HL-60 (cell line): ENCODE measurements at regions not wholly inside any gene's neighbourhood (a gene's known extent, or its start where the extent isn't known, plus 50 kb on each side); places are given as distances from the start of the nearest gene placed in this dataset.

Source experiments
- CTCF ChIP-seq: IDR thresholded peaks from one replicate; pipeline ENCODE4 v1.5.1; 2011; ENCODE audit warnings: low read length, control low read depth, inconsistent platforms; ENCODE audit not compliant: insufficient read depth
- GABPA ChIP-seq: IDR thresholded peaks from 2 replicates; pipeline ENCODE4 v1.6.1; 2012; ENCODE audit warnings: low read depth
- POLR2AphosphoS5 ChIP-seq: IDR thresholded peaks from 2 replicates; pipeline ENCODE4 v1.6.1; 2012; ENCODE audit warnings: low read depth

- no peak for TF ChIP-seq POLR2AphosphoS5
- no peak for TF ChIP-seq CTCF
- TF ChIP-seq GABPA = no peak
Measured at GRCh38 chr12:118524446-118524845, 148.1 kb downstream of the SUDS3 start.
